Cerebellar cortex (tissue), 1 donor: ENCODE measurements at regions not wholly inside any gene's neighbourhood (a gene's known extent, or its start where the extent isn't known, plus 50 kb on each side); places are given as distances from the start of the nearest gene placed in this dataset.

ENCODE experiments used
- DNase-seq: peaks from one replicate; pipeline ENCODE4 v3.0.0-alpha.2; 2015; ENCODE audit warnings: low spot score

DNA sequence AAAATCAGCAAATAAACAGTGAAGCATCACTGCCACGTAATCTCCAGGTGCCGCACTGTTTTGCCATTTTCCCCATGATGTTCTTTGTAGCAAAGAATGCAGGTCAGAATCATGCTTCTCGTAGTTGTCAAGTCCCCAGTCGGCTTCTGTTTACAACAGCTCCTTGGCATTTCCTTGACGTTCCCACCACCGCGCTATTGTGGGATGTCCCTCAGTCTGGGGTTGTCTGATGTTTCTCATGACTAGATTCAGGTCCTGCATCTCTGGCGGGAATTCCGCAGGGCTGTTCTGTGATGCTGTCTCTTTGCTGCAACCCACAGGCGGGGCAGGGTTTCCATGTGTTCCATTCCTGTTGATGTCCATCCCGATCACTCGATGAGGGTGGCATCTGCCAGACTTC is 117.9 kb upstream of the SMAD3 start:
- DNase-seq: no peak

DNA sequence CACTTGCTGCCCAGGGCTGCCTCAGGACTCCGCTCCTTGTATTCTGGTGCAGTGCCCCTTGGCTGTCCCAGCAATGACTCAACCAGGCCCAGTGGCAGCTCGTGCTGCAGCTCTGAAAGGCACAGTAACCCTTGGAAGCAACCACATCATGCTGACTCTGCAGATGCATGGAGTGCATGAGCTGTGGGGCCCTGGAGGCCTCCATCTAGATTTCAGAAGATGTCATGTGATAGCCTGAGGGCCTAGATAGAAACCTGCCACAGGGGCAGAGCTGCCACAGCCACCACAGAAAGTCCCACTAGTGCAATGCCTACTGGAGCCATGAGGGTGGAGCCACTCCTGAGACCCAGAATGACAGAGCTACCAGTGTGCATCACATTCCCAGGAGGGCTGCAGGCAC is 117.1 kb upstream of the SMAD3 start:
- DNase-seq: no peak

DNA sequence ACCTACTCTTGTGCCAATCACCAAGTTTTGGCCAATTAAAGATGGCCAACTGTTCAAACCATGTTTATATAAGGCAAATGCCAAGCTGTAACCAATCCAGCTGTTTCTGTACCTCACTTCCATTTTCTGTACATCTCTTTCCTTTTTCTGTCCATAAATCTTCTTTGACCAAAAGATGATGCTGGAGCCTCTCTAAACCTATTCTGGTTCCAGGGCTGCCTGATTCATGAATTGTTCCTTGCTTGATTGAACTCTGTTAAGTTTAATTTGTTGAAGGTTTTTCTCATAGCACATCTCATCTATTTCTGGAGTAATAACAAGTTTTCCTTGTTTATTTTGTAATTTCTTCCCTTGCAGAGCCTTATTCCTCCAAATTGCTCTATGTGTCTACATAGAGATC is 115.3 kb upstream of the SMAD3 start:
- no peak for DNase-seq

DNA sequence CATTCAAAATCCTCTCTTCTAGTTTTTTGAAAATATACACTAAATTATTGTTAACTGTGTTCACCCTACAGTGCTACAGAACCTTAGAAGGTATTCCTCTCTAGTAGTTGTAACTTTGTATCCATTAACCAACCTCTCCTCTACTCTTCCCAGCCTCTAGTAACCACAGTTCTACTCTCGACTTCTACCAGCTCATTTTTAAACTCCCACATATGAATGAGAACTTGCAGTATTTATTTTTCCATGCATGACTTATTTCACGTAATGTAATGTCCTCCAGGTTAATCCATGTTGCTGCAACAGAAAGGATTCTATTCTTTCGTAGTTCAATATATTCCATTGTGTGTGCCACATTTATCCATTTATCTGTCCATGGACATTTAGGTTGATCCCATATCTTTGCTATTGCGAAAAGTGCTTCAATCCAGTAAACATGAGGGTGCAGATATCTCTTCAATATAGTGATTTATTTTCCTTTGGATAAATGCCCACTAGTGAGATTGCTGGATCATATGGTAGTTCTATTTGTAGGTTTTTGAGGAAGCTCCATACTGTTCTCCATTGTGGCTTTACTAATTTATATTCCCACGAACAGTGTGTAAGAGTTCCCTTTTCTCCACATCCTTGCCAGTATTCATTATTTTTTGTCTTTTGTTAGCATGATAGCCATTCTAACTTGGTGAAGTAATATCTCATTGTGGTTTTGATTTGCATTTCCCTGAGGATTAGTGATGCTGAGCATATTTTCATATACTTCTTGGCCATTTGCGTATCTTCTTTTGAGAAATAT is 113.7 kb upstream of the SMAD3 start:
- DNase-seq: no peak

DNA sequence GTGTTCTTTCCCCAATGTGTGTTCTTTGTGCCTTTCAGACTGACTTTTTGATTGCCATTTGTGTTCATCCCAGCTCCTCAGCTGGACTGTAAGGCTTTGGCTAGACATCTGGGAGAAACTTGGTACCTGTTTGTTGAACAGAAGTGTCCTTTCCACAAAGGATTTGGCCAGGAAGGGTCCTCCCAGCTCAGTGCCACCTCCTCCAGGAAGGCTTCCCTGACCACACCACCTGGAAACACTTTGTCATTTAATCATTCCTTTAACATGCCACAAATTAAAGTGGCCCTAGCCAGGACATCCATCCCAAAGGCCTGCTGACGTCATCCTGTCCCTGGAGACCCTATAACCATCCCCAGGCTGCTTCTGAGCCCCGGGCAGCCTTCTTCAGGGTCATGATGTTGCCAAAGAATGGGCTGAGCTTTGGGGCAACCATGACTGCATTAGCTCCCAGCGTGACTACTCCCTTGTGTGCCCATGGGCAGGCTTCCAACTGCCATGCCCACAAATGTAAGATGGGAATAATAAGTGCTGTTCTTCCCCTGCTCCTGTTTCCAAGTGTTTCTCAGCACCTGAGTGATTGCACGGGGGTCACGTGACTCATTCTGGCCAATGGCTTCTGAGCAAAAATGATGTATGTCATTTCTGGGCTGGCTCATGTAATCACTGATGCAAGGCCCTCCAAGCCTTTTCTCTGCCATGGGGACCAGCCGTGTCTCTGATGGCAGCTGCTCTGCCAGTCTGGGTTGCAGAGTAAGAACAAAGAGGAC is 112.5 kb upstream of the SMAD3 start:
- no peak for DNase-seq

DNA sequence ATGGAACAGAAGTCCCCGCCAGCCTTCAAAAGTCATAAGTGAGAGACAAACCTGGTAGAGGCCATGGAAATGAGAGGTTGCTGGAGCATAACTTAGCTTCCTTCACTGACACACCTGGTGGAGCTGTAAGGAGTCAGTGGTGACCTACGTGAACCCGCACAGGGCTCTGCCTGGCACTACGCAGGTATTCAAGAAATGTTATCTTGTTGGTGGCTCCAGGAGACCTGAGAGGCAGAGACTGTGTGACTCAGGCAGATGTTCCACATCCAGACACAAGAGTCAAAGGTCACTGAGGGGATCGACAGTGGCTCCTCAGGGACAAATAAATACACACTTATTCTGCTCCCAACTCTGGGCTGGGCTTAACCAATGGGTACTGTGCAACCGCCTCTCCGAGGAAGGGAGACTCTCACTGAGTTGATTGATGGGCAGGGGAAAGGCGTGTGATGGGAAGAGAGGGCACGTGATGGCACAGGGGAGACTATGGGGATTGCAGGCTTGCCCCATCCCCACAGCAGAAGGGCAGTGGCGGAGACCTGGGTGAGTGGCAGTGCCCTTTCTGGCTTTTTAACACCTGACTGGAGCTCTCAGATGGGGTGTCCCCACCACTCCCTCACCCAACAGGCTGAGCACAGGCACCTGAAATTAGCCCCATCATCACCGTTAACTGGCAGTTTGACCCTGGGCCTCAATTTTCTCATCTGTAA is 111.7 kb upstream of the SMAD3 start:
- no peak for DNase-seq

DNA sequence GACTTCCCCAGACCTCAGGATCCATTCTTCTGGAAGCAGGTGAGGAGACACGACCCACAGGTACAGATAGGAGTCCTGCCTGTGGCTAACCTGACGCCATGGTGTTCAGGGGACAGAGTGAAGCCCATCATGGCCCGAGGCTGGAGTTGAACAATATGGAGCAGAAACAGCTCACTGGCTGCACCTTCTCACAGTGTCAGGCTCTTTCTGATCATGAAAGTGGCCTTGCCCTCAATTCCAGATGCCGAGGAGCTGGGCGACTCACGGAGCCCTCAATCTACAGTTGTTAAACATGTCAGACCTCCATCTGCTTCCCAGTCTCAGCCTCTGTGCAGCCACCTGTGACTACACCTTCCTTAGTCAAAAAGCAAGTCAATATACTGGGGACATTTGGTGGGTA is 110.8 kb upstream of the SMAD3 start:
- no peak for DNase-seq

DNA sequence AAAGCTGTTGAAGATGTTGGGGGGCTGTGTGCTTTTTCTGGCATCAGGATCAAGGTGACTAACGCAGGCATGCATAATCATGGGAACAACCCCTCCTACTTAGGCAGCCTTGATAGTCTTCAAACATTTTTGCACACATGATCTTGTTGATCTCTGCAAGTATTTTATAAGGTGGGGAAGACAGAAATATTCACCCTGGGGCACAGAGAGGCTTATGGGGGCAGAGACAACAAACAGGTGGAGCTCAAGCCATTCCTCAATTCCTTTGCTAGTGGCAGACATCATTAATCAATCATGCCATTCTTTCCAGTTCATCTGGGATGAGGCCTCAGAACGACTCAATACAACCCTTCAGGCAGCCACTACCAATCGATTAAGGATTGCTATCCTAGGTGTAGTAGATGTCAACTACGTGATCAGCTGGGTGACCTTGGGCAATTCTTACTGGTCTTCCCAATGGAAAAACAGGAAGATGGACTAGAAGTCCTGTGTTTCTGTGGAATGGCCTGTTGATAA is 110.3 kb upstream of the SMAD3 start:
- DNase-seq: no peak

DNA sequence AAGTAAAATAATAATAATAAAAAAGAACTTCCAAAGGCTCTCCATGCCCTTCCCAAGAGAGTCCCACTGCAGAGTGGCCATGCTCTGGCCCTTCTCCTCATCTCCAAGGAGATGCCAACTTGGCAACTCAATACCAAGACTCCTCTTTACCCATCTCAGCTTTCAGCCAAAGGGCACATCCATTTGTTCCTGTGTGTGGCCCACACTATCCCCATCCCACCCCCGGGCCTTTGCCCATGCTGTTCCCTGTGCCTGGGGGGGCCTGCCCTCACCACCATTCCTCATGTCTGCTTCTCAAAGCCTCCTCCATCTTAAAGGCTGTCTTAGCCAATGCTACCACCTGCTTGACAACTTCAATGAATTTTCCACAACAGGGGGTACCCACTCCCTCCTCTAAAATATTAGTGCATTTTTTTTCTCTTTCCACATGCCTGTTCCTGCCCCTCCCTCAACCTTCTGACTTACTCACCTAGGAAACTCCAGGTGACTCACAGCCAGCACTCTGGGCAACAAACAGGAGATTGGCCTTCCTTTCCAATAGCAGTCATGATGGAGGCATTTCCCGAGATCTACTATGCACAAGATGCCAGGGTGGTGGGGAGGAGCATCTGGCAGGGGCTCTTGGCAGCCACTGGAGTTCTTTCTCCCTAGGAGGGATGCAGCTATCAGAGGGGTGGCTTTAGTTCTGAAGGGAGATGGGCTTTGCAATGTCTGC is 109.4 kb upstream of the SMAD3 start:
- DNase-seq: no peak

DNA sequence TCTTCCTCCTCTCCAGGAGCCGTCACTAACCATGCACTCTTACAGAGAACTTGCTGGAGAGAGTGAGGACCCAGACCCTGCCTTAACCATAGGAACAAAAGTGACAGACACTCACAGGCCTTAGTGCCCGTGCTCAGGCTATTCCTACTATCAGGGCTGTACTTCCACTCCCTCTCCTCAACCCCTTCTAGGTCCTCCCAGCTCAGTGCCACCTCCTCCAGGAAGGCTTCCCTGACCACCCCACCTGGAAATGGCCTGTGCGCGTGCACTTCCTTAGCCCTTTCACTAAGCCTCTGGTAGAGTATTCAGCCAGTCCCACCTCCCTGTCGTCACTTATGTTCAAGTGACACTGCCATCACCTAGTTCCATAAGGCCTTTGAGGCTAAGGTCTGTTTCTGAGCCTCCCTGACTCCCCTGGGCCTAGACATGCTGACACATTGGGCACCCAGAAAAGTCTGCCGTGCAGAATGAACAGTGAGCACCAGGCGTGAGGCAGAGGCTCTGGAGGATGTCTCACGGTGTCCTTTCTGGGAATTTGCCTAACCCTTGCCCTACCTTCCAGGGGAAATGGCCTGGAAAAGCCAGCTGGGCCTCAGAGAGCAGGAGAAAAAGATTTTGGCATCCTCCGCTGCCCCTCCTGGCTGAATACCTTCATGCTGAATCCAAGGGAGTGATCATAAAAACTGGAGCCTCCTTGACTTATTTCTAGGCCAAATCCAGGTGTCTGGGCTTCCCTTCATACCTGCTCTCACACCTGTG is 108.6 kb upstream of the SMAD3 start:
- no peak for DNase-seq

DNA sequence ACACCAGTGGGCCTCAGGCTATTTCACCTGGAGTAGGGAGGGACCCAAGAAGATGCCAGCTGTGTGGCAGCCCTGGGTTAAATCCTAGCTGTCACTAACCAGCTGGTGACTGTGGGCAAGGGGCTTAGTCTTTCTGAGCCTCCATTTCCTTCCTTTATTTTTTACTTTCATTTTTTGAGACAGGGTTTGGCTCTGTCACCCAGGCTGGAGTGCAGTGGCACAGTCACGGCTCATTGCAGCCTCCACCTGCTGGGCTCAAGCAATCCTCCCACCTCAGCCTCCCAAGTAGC is 108.0 kb upstream of the SMAD3 start:
- DNase-seq: no peak

DNA sequence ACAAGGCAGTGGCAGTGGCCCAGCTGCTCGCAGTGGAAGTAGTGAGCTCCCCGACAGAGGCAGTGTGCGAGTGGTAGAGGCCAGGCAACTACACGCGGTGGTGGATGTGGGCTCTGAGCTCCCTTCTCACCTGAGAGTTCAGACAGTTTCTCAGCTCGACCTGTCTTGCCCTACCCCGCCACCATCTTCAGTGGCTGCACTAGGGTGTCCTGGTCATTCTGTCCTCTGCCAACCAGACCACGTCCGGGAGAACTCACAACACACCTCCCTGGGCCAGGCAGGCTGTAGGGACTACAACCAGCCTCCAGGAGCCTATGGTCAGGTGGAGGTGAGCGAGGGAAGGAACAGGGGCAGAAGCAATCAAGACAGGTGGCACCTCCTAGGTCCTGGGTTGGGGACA is 106.3 kb upstream of the SMAD3 start:
- no peak for DNase-seq

DNA sequence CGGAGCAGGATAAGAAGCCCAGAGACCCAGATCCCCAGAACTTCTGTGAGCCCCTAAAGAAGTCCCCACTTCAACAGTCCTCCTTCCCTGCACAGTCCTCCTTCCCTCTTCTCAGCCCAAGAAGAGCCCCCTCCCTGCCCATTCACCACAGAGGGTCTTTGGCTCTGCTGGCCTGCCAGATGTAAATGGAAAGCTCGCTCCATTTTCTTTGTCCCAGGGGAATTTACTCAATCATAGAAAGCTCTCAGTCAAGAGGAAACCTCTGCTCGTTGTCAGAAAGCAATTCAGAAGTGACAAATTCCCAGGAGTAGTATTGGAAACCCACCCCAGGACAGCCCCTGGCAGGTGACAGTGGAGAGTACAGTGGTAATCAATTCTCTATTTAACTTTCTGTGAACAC is 105.5 kb upstream of the SMAD3 start:
- no peak for DNase-seq

DNA sequence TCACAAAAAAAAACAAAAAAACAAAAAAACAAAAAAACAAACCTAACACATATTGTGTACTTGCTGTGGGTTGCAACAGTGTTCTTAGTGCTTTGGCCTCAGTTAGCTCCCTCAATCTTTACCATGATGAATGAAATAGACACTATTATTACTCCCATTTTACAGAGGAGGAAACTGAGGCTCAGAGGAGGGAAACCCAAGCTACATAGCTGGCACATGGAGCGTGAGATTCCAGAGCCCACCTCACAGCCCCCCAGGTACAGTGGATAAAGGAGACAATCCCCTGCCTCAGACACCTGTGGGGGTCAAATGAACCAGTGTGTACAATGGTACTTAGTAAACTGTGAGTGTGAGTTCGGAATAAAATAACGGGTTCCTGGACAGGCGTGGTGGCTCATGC is 104.9 kb upstream of the SMAD3 start:
- DNase-seq: no peak

DNA sequence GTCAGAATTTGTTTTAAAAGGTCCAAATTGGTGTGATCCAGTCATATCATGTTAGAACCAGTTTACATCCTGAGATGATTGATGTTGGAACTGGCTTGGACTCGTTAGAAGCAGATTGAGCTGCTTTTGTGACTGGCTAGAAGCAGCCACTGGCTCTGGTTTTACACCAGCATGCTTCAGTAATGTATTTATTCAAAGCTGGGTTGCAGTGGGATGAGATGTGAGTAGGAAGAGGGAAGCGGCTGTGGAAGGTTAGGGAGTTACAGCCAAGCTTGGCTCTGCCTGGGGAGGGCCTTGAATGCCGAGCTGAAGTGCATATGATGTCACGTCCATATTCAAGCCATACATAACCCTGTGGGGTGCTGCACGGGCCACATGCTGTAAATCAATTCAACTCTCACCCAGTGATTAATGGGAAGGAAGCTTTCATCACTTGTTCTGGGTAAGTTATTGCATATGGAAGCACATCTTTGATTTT is 104.0 kb upstream of the SMAD3 start:
- no peak for DNase-seq

DNA sequence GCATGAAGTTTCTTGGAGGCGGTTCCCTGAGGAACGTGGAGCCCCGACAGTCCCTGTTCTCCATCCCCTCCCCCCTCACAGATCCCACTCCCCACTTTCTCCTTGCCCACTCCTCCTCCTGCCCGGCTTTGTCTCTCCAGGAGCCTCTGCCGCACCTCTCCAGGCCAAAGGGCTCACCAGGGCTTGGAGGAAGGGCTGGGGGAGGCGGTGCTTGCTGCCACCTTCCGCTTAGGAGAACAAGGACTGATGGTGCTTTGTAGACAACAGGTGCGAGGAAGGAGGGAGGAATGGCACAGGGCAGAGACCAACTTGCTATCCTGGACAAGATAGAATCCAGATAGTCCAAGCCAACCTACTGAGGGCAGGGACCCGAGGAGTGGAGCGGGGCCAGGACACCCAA is 103.5 kb upstream of the SMAD3 start:
- no peak for DNase-seq

DNA sequence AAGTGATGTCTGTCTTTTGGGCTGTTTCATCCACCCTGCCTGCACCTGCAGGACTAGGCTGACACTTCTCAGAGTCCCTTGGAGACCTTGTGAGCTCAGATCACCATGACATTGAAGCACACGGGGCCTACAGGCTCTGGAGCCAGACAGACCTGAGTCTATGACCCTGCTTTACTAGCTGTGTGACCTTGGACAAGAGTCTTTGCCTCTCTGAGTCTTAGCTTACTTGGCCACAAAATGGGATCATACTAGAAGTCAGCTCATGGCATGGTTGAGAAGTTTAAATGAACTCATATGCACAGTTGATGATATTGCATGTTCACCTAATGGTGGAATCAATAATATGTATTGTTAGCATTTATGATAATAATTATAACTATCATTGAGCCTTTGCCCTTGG is 102.9 kb upstream of the SMAD3 start:
- DNase-seq: no peak

DNA sequence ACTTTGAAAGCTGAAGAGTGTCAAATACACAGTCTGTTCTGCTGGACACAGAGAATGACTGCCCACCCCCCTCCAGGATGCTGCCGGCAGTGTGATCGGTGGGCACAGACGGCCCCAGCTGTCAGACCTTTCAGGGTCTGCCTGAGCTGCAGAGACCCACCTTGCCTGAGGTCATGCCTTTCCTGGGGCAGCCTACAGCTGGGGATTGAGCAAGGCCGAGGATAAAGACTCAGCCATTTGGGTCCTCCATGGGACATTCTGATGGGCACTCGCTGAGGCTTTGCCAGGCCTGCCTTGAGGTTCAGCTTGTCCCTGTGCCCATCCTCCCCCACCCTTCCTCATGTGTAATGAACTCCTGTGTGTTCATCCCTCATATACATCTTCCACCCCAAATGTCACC is 102.3 kb upstream of the SMAD3 start:
- no peak for DNase-seq

DNA sequence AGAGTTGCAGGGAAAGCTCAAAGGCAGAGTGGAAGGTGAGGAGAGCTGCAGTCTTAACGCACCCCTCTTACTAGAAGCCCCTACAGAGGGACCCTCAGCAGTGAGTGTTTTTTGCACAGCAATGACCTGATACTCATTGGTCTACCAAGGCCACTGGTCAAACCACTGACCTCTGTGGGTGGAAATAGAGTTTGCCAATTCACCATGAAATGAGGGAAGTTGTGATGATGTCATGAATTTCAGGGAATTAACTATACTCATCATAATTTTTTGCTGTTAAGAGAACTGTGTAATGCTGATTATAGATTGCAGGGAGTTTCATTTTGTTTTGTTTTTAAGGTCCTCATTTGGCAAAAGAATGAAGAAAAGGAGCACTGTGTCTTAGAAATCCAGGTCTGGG is 101.7 kb upstream of the SMAD3 start:
- no peak for DNase-seq

DNA sequence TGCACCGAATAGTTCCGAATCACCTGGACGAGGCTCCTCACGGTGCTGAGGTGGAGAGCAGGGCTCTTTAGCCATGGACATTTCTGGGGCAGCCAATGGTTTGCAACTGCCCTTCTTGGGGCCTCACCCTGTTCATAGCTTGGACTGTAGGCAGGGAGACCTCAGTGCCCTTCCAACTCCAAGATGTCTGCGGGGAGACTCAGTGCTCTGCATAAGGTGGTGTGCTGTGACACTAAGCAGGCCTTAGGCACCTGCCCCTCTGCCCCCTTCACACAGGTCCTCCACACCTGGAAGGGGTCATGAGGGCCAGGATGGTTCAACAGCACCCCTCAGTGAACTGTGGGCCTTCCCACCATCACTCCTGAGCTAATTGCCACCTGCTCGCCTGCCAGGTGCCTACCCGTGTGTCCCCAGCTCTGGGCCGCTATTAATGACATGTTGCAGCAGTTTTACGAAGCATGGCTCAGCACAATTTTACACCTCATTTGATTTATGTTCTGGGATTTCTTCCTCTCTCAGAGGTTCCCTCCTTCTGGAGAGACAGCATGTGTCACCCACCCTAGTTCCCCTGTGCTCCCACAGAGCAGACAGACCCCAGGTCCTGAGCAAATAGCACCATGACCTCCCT is 101.2 kb upstream of the SMAD3 start:
- no peak for DNase-seq

DNA sequence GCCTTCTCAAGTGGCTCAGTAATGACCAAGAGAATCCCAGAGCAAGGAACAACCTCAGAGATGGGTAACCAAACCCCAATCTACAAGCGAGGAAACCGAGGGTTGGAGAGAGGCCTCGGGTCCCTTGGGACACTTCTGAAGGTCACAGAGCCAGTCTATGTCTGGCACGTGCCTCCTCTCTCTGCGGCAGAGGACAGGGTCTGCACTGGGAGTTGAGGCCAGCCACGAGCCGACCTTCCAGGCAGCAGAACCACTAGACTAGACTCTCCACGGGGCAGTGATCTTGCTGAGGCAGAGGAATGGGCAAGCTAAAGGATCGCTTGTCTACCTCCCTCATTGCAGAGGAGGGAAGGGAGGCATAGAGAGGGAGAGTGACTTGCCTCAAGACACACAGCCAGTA is 100.6 kb upstream of the SMAD3 start:
- no peak for DNase-seq
